ENCODE measurements at regions not wholly inside any gene's neighbourhood (a gene's known extent, or its start where the extent isn't known, plus 50 kb on each side); places are given as distances from the start of the nearest gene placed in this dataset.

DNA sequence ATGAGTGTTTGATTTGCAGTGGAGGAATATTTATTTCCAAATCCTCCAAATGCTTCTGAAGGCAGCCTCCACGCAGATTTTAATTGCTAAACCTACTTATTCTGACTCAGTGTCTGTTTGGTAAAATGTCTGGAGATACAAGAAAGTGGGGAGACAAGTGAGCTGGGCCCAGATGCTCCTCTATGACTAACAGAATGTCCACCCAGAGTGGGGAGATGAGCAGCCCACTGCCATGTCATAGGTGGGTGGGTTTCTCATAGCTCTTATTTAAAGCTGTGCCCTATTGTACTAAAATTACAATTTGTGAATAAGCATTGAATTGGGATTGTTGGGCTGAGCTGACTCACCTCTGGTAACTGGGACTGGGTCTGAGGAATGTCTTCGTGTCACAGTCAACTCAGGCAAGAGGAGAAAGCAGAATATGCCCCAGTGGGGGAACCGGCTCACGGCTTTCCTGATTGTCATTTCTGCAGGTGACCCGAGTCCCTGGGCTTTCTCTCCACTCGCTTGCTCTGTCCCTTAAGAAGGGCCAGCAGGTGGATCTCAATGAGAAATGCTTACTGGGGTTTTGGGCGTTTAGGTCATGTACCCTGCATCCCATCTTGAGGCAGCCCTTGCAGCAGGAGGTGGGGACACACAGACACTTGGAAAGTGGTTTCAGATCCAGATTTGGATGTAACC lies 116.3 kb upstream of the SPRED2 start:
- H3K9ac ChIP-seq (ENCODE audit: low read depth, low read length) = no peak overlapping the region
- no peaks in the 10 kb centered on the region for H3K36me3 ChIP-seq (ENCODE audit: insufficient read depth, low read length)
- H3K4me3 ChIP-seq (ENCODE audit: low read length) = no peak overlapping the region
- H3K27ac ChIP-seq (ENCODE audit: low read depth, low read length) = no peak overlapping the region
- WGBS = 81% methylated on average over 7 of the region's 7 CpGs
- peaks cover 7% of the 10 kb centered on the region; the same call in 1 of the 2 replicates for H3K4me1 ChIP-seq (ENCODE audit: insufficient read depth, low read length)
- no peaks in the 10 kb centered on the region for H3K9me3 ChIP-seq (ENCODE audit: insufficient read depth, low read depth, low read length)
- no peaks in the 10 kb centered on the region for H3K27me3 ChIP-seq (ENCODE audit: insufficient read depth, low read length)

DNA sequence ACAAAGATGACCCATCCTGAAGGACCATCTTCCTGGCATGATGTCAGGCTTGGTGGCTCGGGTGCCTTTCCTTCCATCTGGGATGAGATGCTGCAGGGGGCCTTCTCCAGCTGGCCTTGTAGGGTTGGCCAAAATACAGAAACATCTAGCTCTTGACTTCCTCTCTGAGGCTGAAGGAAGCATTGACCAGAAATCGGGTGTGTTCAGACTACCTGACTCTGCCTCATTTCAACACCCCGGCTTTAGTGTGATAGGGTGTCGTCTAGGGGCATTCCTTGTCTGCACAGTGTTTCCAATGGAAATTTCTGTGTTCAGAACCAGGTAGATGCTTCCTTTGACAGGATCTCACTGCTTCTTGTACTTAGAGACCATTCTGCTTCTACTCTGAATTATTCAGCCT lies 115.7 kb upstream of the SPRED2 start:
- 93% methylated on average over 4 of the region's 4 CpGs for WGBS
- H3K27ac ChIP-seq (ENCODE audit: low read depth, low read length) = no peak overlapping the region
- no peaks in the 10 kb centered on the region for H3K27me3 ChIP-seq (ENCODE audit: insufficient read depth, low read length)

DNA sequence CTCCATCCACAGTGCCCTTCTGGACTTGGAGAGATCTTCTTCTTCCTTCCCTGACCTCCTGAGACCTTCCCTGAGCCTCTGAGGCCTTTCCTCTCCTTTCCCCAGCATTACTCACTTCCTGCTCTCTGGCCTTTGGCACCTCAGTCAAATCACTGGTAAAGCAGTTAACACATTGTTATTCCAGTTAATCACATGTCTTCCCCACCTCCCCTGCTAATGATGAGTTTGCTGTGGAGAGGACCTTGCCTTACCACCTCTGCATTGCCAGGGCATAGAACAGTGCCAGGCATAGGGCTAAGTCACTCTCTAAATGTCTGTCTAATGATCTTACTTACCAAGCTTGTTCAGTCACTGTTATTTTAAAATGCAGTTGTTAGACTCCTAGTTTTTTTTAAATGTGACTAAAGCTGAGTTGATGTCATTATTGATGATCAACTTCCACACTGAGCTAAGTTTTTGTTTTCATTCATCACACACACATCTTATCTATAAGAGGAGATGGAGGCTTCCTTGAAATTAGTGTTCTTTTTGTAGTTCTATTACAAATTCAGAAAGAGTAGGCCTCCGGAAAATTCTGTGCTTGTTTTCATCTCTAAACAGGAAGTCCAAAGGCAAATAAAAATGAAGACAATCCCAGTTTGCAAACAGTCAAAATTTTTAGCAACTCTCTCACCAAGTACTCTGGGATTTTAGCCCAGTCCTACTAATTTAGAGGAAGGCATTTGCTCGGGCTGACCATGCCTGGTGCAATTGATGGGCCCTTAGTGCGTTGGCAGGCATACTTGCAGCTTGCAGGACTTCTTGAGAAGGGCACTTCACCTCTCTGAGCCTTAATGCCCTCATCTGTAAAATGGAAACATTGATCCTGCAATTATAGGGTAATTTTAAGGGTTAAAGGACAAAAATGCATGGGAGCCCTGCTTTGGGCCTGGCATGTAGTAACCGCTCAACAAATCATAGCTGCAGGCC lies 113.7 kb upstream of the SPRED2 start:
- H3K9ac ChIP-seq (ENCODE audit: low read depth, low read length) = no peak overlapping the region
- peaks cover 7% of the 10 kb centered on the region; the same call in 1 of the 2 replicates for H3K4me1 ChIP-seq (ENCODE audit: insufficient read depth, low read length)
- 94% methylated on average over 4 of the region's 4 CpGs for WGBS
- H3K27ac ChIP-seq (ENCODE audit: low read depth, low read length) = no peak overlapping the region
- no peaks in the 10 kb centered on the region for H3K27me3 ChIP-seq (ENCODE audit: insufficient read depth, low read length)
- H3K4me3 ChIP-seq (ENCODE audit: low read length) = no peak overlapping the region
- H3K36me3 ChIP-seq (ENCODE audit: insufficient read depth, low read length) = no peaks in the 10 kb centered on the region
- H3K9me3 ChIP-seq (ENCODE audit: insufficient read depth, low read depth, low read length) = no peaks in the 10 kb centered on the region

More for the DNA sequence above, 115.7 kb upstream of the SPRED2 start:
- H3K9ac ChIP-seq (ENCODE audit: low read depth, low read length) = no peak overlapping the region
- H3K4me3 ChIP-seq (ENCODE audit: low read length) = no peak overlapping the region
- no peaks in the 10 kb centered on the region for H3K36me3 ChIP-seq (ENCODE audit: insufficient read depth, low read length)
- peaks cover 7% of the 10 kb centered on the region; the same call in 1 of the 2 replicates for H3K4me1 ChIP-seq (ENCODE audit: insufficient read depth, low read length)
- no peaks in the 10 kb centered on the region for H3K9me3 ChIP-seq (ENCODE audit: insufficient read depth, low read depth, low read length)

GRCh38 chr2:65541773-65542172 lies 109.4 kb upstream of the SPRED2 start:
- 97% methylated on average over 6 of the region's 6 CpGs for WGBS
- Histone ChIP-seq H3K36me3 (ENCODE audit: insufficient read depth, low read length) (no peaks in the 10 kb centered on the region), H3K27ac (ENCODE audit: low read depth, low read length) (no peak overlapping the region), H3K9me3 (ENCODE audit: insufficient read depth, low read depth, low read length) (no peaks in the 10 kb centered on the region), H3K4me3 (ENCODE audit: low read length) (no peak overlapping the region), H3K27me3 (ENCODE audit: insufficient read depth, low read length) (no peaks in the 10 kb centered on the region), H3K4me1 (ENCODE audit: insufficient read depth, low read length) (peaks cover 7% of the 10 kb centered on the region; the same call in 1 of the 2 replicates), H3K9ac (ENCODE audit: low read depth, low read length) (no peak overlapping the region)

DNA sequence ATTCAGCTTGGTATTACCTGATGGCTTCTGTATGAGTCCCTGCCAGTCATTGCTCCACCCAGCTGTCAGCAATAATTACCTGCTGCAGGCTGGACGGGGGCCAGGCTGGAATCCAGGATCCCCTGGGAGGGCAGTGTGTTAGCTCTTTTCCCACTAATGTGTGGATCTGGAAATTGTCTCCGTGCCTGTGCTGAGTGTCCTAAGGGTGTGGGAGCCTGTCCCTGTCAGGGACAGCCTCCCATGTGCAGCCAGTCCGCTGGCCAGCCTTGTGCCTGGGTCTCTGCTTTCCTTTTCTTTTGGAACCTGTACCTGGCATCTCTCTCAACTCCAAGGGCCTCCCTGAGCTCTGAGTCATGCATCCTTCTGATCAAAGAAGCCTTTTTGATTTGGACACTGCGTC lies 107.2 kb upstream of the SPRED2 start:
- Histone ChIP-seq H3K4me3 (ENCODE audit: low read length) (no peak overlapping the region), H3K27me3 (ENCODE audit: insufficient read depth, low read length) (no peaks in the 10 kb centered on the region), H3K4me1 (ENCODE audit: insufficient read depth, low read length) (no peaks in the 10 kb centered on the region), H3K9me3 (ENCODE audit: insufficient read depth, low read depth, low read length) (no peaks in the 10 kb centered on the region), H3K9ac (ENCODE audit: low read depth, low read length) (no peak overlapping the region), H3K36me3 (ENCODE audit: insufficient read depth, low read length) (no peaks in the 10 kb centered on the region), H3K27ac (ENCODE audit: low read depth, low read length) (no peak overlapping the region)
- 81% methylated on average over 4 of the region's 4 CpGs for WGBS

DNA sequence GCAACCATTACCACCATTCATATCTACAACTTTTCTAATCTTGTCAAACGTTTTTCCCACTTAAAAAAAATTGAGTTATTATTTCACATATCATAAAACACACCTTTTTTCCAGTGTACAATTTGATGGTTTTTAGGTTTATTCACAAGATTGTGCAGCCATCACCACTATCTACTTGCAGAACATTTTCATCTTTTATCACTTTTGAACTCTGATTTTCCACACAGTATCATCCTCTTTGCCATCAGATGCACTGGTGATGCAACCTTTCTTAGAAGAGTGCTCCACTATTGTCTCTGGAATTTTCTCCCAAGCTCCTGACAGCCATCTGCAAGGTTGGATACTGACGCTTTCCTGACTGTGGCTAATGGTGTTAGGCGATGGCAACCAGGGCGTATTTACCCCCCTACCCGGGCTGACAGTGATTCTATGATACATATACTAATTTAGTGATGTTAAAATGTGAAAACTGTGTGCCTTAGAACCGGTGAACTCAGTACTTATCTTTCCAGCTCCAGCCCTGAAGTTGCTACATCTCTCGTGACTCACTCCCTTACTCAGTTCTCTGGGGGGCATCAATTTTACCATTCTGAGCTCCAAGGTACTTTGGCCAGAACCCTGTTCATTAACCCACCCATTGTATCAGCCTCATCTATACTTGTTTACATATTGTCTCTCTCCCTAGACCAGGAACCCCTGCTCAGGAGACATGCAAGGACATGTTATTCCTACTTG lies 105.4 kb upstream of the SPRED2 start:
- Histone ChIP-seq H3K27me3 (ENCODE audit: insufficient read depth, low read length) (no peaks in the 10 kb centered on the region), H3K4me3 (ENCODE audit: low read length) (no peak overlapping the region), H3K36me3 (ENCODE audit: insufficient read depth, low read length) (no peaks in the 10 kb centered on the region), H3K27ac (ENCODE audit: low read depth, low read length) (no peak overlapping the region), H3K4me1 (ENCODE audit: insufficient read depth, low read length) (no peaks in the 10 kb centered on the region), H3K9ac (ENCODE audit: low read depth, low read length) (no peak overlapping the region), H3K9me3 (ENCODE audit: insufficient read depth, low read depth, low read length) (no peaks in the 10 kb centered on the region)
- 89% methylated on average over 6 of the region's 7 CpGs for WGBS

GRCh38 chr2:65536596-65536995 lies 104.2 kb upstream of the SPRED2 start:
- 98% methylated on average over 2 of the region's 4 CpGs for WGBS
- H3K9ac ChIP-seq (ENCODE audit: low read depth, low read length) = no peak overlapping the region
- H3K27me3 ChIP-seq (ENCODE audit: insufficient read depth, low read length) = no peaks in the 10 kb centered on the region
- no peaks in the 10 kb centered on the region for H3K36me3 ChIP-seq (ENCODE audit: insufficient read depth, low read length)
- no peak overlapping the region for H3K4me3 ChIP-seq (ENCODE audit: low read length)
- H3K27ac ChIP-seq (ENCODE audit: low read depth, low read length) = no peak overlapping the region
- H3K4me1 ChIP-seq (ENCODE audit: insufficient read depth, low read length) = no peaks in the 10 kb centered on the region
- H3K9me3 ChIP-seq (ENCODE audit: insufficient read depth, low read depth, low read length) = no peaks in the 10 kb centered on the region

DNA sequence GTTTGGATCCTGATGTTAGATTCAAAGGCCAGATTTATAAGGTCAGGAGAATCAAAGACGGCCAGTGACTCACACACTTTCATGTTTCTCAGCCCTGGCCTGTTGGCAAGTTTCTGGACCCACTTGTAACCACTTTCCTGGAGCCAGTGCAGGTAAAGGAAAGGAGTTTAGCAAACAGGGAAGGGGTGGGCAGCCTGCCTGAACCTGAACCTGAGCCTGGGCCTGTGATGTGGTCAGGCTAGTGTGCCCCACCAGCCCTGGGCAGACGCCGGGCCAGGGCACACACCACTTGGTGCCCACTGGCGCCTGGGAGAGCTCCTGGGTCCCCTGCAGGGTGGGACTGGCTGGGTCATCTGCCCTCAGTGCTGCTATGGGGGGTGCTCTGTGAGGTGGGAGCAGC lies 100.5 kb upstream of the SPRED2 start:
- H3K27me3 ChIP-seq (ENCODE audit: insufficient read depth, low read length) = no peaks in the 10 kb centered on the region
- H3K4me3 ChIP-seq (ENCODE audit: low read length) = no peak overlapping the region
- WGBS = 93% methylated on average over 4 of the region's 4 CpGs
- H3K4me1 ChIP-seq (ENCODE audit: insufficient read depth, low read length) = no peaks in the 10 kb centered on the region
- H3K9me3 ChIP-seq (ENCODE audit: insufficient read depth, low read depth, low read length) = no peaks in the 10 kb centered on the region
- H3K36me3 ChIP-seq (ENCODE audit: insufficient read depth, low read length) = no peaks in the 10 kb centered on the region
- no peak overlapping the region for H3K9ac ChIP-seq (ENCODE audit: low read depth, low read length)
- no peak overlapping the region for H3K27ac ChIP-seq (ENCODE audit: low read depth, low read length)

- H3K27me3 ChIP-seq (ENCODE audit: insufficient read depth, low read length) = no peaks in the 10 kb centered on the region
- no peaks in the 10 kb centered on the region for H3K4me1 ChIP-seq (ENCODE audit: insufficient read depth, low read length)
- no peaks in the 10 kb centered on the region for H3K9me3 ChIP-seq (ENCODE audit: insufficient read depth, low read depth, low read length)
- WGBS = 95% methylated on average over 3 of the region's 3 CpGs
- no peak overlapping the region for H3K27ac ChIP-seq (ENCODE audit: low read depth, low read length)
- no peak overlapping the region for H3K4me3 ChIP-seq (ENCODE audit: low read length)
- no peaks in the 10 kb centered on the region for H3K36me3 ChIP-seq (ENCODE audit: insufficient read depth, low read length)
- no peak overlapping the region for H3K9ac ChIP-seq (ENCODE audit: low read depth, low read length)
Measured at GRCh38 chr2:65532326-65532725, 99.9 kb upstream of the SPRED2 start.

DNA sequence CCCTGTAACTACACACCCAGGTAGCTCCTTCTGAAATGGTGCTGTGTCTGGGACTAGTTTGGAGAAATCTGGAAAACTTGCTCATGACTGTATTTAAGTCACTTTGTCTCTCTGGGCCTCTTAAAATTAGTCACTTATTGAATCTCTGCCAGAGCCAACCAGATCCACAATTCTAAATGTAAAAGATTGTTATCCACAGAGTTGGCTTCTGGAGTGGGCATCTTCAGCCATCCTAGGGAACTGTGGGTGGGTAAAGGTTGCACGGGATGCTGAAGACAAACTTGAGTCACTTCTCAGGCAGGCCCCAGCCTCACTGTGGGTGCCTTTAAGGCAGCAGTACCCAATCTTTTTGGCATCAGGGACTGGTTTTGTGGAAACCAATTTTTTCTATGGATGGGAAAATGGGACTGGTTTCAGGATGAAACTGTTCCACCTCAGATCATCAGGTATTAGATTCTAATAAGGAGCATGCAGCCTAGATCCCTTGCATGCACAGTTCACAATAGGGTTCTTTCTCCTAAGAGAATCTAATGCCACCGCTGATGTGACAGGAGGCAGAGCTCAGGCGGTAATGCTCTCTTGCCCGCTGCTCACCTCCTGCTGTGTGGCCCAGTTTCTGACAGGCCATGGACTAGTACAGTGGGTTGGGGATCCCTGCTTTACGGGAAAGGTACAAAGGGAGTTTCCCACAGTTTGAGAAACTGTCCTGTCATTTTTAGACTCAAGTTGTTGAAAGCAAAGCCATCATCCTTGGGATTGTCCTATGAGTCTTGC lies 98.3 kb upstream of the SPRED2 start:
- no peak overlapping the region for H3K27ac ChIP-seq (ENCODE audit: low read depth, low read length)
- 93% methylated on average over 5 of the region's 5 CpGs for WGBS

More for the DNA sequence above, 98.3 kb upstream of the SPRED2 start:
- 0 out of 2 replicates have a peak, but pooled peaks cover 3% of the 10 kb centered on the region for H3K4me1 ChIP-seq (ENCODE audit: insufficient read depth, low read length)
- no peak overlapping the region for H3K9ac ChIP-seq (ENCODE audit: low read depth, low read length)
- H3K4me3 ChIP-seq (ENCODE audit: low read length) = no peak overlapping the region
- no peaks in the 10 kb centered on the region for H3K9me3 ChIP-seq (ENCODE audit: insufficient read depth, low read depth, low read length)
- no peaks in the 10 kb centered on the region for H3K27me3 ChIP-seq (ENCODE audit: insufficient read depth, low read length)
- H3K36me3 ChIP-seq (ENCODE audit: insufficient read depth, low read length) = no peaks in the 10 kb centered on the region

Measured in HUES64 (cell line).